ENCODE measurements at regions not wholly inside any gene's neighbourhood (a gene's known extent, or its start where the extent isn't known, plus 50 kb on each side); places are given as distances from the start of the nearest gene placed in this dataset.

DNA sequence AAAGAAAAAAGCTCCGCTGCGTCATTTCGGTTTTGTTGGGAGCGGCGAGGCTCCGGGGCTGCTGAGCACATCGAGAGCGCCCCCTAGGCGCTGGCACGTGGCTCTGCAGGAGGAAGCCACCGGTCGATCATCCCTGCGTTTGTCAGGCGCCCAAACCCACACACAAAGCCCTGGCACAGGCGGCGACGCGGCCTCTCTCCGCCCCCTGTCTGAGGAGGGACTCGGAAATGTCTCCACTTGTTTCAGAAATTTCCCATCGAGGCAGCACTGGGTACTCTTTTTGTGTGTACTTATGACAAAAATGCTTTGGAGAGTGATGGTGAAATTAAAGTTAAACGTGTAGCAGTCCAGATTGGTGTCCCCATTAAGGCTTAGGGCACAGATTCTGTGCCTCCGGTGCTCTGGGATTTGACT is 407.3 kb upstream of the ONECUT1 start:
- Histone ChIP-seq H3K36me3 (ENCODE audit: control insufficient read depth, insufficient read depth, low read length) (no peaks in the 10 kb centered on the region), H3K4me3 (ENCODE audit: low read depth in 2 of 2, low read length in 2 of 2) (no peak overlapping the region), H3K4me1 (ENCODE audit: control insufficient read depth, insufficient read depth, low read length) (no peaks in the 10 kb centered on the region), H3K9me3 (ENCODE audit: control insufficient read depth, insufficient read depth, low read depth, low read length) (no peaks in the 10 kb centered on the region), H3K27me3 (ENCODE audit: control insufficient read depth, insufficient read depth, low read length) (peaks cover 5% of the 10 kb centered on the region; the same call in 1 of the 2 replicates), H3K27ac (ENCODE audit: low read length) (no peak overlapping the region)
- in situ Hi-C loops (cut with HindIII; ENCODE audit: low pct_unique_long_range_greater_than_20kb, low sequenced_read_pairs) = no loop called here
- CTCF ChIA-PET = interaction anchor here (0.5 to 0.6 kb wide), 2 partner anchors 100 to 795 kb away, joined by 3 to 4 read pairs; no protein-coding TSS in a partner anchor
- BruUV-seq (replicated peaks) = no TSS peak
- TF ChIP-seq SIN3A (IDR thresholded peaks at IDR 0.05; ENCODE audit: borderline replicate concordance, insufficient read depth, low read depth, low read length) = no peak
- 0 out of 4 replicates have a peak, but pooled peaks of 1 of the 2 experiments have one; percentile 51 for TF ChIP-seq REST (IDR thresholded peaks at IDR 0.05; ENCODE audit: insufficient read depth in 1 of 2, low read depth in 2 of 2, low read length in 1 of 2)
- peak; percentile 98 for TF ChIP-seq CTCF (IDR thresholded peaks at IDR 0.05)
- no peak for TF ChIP-seq TCF7L2 (IDR thresholded peaks at IDR 0.05; ENCODE audit: low read depth, low read length)
- no peak for TF ChIP-seq POLR2AphosphoS5 (IDR thresholded peaks at IDR 0.05; ENCODE audit: low read depth, low read length)
- intact Hi-C loops (cut with micrococcal nuclease; ENCODE audit: unreplicated experiment) = loop anchor here (2.0 kb wide), 1 partner anchor 417 kb away; no protein-coding TSS in a partner anchor
- POLR2A ChIA-PET = no interaction called here
- ATAC-seq = peak; percentile 86
- peak; percentile 13 for DNase-seq (ENCODE audit: low read depth, low spot score)

DNA sequence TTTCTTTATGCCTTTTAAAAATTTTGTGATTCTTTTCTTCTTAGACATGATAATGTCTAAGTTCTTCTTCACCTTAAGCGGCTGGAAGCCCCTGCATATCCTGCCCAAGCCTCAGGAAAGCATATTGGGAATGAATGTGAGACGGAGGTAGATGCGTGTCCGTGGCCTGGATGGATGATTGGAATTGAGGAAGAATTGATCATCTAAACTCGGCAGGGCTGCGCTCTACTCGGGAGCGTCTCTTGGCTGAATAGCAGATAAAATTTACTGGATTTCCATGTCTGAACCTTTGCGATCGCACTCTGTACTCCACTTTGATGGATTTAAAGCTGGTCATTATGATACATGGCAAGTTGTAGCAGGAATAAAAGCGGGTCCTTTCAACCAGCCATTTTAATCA is 406.7 kb upstream of the ONECUT1 start:
- Histone ChIP-seq H3K4me3 (ENCODE audit: low read depth in 2 of 2, low read length in 2 of 2) (no peak overlapping the region), H3K27ac (ENCODE audit: low read length) (no peak overlapping the region), H3K9me3 (ENCODE audit: control insufficient read depth, insufficient read depth, low read depth, low read length) (no peaks in the 10 kb centered on the region), H3K36me3 (ENCODE audit: control insufficient read depth, insufficient read depth, low read length) (no peaks in the 10 kb centered on the region), H3K27me3 (ENCODE audit: control insufficient read depth, insufficient read depth, low read length) (peaks cover 5% of the 10 kb centered on the region; the same call in 1 of the 2 replicates), H3K4me1 (ENCODE audit: control insufficient read depth, insufficient read depth, low read length) (no peaks in the 10 kb centered on the region)
- TF ChIP-seq REST (IDR thresholded peaks at IDR 0.05; ENCODE audit: insufficient read depth in 1 of 2, low read depth in 2 of 2, low read length in 1 of 2) = no peak
- TF ChIP-seq CTCF (IDR thresholded peaks at IDR 0.05) = no peak
- TF ChIP-seq TCF7L2 (IDR thresholded peaks at IDR 0.05; ENCODE audit: low read depth, low read length) = no peak
- no peak for TF ChIP-seq POLR2AphosphoS5 (IDR thresholded peaks at IDR 0.05; ENCODE audit: low read depth, low read length)
- TF ChIP-seq SIN3A (IDR thresholded peaks at IDR 0.05; ENCODE audit: borderline replicate concordance, insufficient read depth, low read depth, low read length) = no peak
- POLR2A ChIA-PET = no interaction called here
- intact Hi-C loops (cut with micrococcal nuclease; ENCODE audit: unreplicated experiment) (loop anchor here (2.0 kb wide), 1 partner anchor 416 kb away; no protein-coding TSS in a partner anchor), in situ Hi-C loops (cut with HindIII; ENCODE audit: low pct_unique_long_range_greater_than_20kb, low sequenced_read_pairs) (no loop called here)
- CTCF ChIA-PET = interaction anchor here (0.6 kb wide), 1 partner anchor 795 kb away, joined by 3 read pairs; no protein-coding TSS in a partner anchor
- no TSS peak for BruUV-seq (replicated peaks)
- ATAC-seq = no peak
- no peak for DNase-seq (ENCODE audit: low read depth, low spot score)
